K562 (cell line): ENCODE measurements at regions not wholly inside any gene's neighbourhood (a gene's known extent, or its start where the extent isn't known, plus 50 kb on each side); places are given as distances from the start of the nearest gene placed in this dataset.

Experiments used
- POLR2A ChIP-seq: fragments of 450-650 bp; conservative IDR thresholded peaks from 2 replicates; pipeline ENCODE4 v1.6.1; 2016
- RHOXF2B ChIP-seq: fragments of 250-450 bp; sonication (Bioruptor Pico); conservative IDR thresholded peaks from 2 replicates; pipeline ENCODE4 v1.5.1; 2021
- TF ChIP-seq, protein P1 (sequence below), 3 experiments: IDR thresholded peaks in 2 of 3; conservative IDR thresholded peaks in 1 of 3; 2 replicates each; pipeline ENCODE4 v1.5.1; 2011 to 2012; ENCODE audit warnings: low read length in 3 of 3, mild to moderate bottlenecking in 3 of 3, control low read depth in 2 of 3, improper control_type of control experiment in 1 of 3, inconsistent platforms in 1 of 3, low read depth in 1 of 3, mixed read lengths in 1 of 3, moderate library complexity in 1 of 3; ENCODE audit not compliant: insufficient read depth in 2 of 3
- TF ChIP-seq, protein P2 (sequence below), 2 experiments: fragments of 450-650 bp; formaldehyde crosslinking in 1 of 2; IDR thresholded peaks; 2 replicates each; pipeline versions ENCODE4 v1.4.0 to v1.6.1; 2014 to 2020; ENCODE audit warnings: mild to moderate bottlenecking in 2 of 2, borderline replicate concordance in 1 of 2, low read depth in 1 of 2
- TF ChIP-seq, protein P3 (sequence below): sonication (generic); IDR thresholded peaks from 2 replicates; pipeline ENCODE4 v1.6.1; 2016
- TF ChIP-seq, protein P4 (sequence below): sonication (generic); formaldehyde crosslinking; IDR thresholded peaks from 2 replicates; pipeline ENCODE4 v1.5.0; 2020; ENCODE audit warnings: missing genetic modification reagents

DNA sequence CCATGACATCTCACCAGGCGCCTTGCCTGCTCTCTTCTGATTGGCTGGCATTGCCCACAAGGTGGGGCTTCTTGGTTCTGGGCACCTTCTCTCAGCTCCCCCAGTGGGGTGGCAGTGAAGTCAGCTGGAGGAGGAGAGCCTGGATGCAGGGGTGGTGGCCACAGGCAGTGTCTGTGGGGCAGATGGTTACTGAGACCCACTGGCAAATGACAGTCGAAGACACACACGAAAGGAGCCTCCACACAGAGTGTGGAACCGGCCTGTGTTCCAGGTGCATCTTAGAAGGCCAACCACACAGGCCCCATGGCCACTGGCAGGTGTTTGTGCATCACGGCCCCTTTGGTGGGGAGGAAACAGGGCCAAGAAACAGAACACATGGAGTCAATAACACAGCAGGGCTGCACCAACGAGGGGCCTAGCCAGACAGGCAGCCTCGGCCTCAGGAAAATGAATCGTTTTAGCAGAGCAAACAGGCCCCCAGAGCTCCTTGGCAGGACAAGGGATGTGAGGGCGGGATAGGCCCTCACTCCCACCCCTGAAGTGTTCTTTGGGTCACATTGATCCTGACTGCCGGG, 683.4 kb downstream of the TBC1D22A start:
- TF ChIP-seq, protein P1, sequence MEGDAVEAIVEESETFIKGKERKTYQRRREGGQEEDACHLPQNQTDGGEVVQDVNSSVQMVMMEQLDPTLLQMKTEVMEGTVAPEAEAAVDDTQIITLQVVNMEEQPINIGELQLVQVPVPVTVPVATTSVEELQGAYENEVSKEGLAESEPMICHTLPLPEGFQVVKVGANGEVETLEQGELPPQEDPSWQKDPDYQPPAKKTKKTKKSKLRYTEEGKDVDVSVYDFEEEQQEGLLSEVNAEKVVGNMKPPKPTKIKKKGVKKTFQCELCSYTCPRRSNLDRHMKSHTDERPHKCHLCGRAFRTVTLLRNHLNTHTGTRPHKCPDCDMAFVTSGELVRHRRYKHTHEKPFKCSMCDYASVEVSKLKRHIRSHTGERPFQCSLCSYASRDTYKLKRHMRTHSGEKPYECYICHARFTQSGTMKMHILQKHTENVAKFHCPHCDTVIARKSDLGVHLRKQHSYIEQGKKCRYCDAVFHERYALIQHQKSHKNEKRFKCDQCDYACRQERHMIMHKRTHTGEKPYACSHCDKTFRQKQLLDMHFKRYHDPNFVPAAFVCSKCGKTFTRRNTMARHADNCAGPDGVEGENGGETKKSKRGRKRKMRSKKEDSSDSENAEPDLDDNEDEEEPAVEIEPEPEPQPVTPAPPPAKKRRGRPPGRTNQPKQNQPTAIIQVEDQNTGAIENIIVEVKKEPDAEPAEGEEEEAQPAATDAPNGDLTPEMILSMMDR (IDR thresholded peaks at IDR 0.05 in 2 of 3, conservative IDR thresholded peaks at IDR 0.05 in 1 of 3; ENCODE audit: insufficient read depth in 2 of 3, low read depth in 1 of 3, low read length in 3 of 3): no peak
- TF ChIP-seq POLR2A (no peak), RHOXF2B (CRISPR knock-in tag) (no peak)
- TF ChIP-seq, protein P2, sequence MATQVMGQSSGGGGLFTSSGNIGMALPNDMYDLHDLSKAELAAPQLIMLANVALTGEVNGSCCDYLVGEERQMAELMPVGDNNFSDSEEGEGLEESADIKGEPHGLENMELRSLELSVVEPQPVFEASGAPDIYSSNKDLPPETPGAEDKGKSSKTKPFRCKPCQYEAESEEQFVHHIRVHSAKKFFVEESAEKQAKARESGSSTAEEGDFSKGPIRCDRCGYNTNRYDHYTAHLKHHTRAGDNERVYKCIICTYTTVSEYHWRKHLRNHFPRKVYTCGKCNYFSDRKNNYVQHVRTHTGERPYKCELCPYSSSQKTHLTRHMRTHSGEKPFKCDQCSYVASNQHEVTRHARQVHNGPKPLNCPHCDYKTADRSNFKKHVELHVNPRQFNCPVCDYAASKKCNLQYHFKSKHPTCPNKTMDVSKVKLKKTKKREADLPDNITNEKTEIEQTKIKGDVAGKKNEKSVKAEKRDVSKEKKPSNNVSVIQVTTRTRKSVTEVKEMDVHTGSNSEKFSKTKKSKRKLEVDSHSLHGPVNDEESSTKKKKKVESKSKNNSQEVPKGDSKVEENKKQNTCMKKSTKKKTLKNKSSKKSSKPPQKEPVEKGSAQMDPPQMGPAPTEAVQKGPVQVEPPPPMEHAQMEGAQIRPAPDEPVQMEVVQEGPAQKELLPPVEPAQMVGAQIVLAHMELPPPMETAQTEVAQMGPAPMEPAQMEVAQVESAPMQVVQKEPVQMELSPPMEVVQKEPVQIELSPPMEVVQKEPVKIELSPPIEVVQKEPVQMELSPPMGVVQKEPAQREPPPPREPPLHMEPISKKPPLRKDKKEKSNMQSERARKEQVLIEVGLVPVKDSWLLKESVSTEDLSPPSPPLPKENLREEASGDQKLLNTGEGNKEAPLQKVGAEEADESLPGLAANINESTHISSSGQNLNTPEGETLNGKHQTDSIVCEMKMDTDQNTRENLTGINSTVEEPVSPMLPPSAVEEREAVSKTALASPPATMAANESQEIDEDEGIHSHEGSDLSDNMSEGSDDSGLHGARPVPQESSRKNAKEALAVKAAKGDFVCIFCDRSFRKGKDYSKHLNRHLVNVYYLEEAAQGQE (IDR thresholded peaks at IDR 0.05; ENCODE audit: borderline replicate concordance): no peak
- TF ChIP-seq, protein P2 (CRISPR knock-in tag; IDR thresholded peaks at IDR 0.05; ENCODE audit: low read depth): no peak
- TF ChIP-seq, protein P3, sequence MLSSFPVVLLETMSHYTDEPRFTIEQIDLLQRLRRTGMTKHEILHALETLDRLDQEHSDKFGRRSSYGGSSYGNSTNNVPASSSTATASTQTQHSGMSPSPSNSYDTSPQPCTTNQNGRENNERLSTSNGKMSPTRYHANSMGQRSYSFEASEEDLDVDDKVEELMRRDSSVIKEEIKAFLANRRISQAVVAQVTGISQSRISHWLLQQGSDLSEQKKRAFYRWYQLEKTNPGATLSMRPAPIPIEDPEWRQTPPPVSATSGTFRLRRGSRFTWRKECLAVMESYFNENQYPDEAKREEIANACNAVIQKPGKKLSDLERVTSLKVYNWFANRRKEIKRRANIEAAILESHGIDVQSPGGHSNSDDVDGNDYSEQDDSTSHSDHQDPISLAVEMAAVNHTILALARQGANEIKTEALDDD: no peak
- TF ChIP-seq, protein P4, sequence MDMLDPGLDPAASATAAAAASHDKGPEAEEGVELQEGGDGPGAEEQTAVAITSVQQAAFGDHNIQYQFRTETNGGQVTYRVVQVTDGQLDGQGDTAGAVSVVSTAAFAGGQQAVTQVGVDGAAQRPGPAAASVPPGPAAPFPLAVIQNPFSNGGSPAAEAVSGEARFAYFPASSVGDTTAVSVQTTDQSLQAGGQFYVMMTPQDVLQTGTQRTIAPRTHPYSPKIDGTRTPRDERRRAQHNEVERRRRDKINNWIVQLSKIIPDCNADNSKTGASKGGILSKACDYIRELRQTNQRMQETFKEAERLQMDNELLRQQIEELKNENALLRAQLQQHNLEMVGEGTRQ (CRISPR knock-in tag): no peak
